ENCODE measurements at regions not wholly inside any gene's neighbourhood (a gene's known extent, or its start where the extent isn't known, plus 50 kb on each side); places are given as distances from the start of the nearest gene placed in this dataset.

DNA sequence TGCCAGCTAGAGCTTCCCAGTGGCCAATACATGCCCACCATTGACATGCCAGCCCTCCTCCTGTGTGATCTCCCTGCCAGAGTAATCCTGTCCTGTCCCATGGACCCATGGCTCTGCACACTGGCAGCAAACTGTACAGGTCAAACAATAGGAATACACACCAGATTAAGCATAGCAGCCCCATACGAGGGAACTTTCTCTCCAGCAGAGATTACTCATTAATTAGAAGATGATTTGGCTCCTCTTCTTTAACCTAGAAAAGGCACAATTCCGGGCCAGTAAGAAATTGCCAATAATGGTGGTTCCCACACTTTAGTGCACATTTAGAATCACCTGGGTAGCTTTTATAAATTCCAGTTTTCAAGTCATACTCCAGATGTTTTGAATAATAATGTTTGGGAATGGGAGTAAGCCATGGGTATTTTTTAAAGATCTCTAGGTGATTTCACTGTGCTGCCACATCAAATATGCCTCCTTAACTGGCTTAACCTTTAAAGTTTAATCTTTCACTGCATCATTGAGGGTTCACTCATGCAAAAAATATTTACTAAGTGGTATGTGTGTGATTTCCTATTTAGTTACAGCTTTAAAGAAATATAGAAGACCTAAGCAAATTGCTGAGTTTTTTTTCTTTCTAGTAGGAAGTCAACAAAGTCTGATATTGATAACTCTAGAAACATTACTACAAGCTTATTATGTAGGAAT lies 277.6 kb upstream of the NWD2 start (continued):
- TF ChIP-seq TOE1 (IDR thresholded peaks at IDR 0.05; ENCODE audit: borderline replicate concordance) (no peak), TOE1 (CRISPR knock-in tag; IDR thresholded peaks at IDR 0.05; ENCODE audit: borderline replicate concordance, low read depth) (no peak), IRF2 (CRISPR knock-in tag; IDR thresholded peaks at IDR 0.05) (no peak), ZNF830 (CRISPR knock-in tag; IDR thresholded peaks at IDR 0.05) (no peak), KLF16 (IDR thresholded peaks at IDR 0.05) (no peak), TBP (optimal IDR thresholded peaks at IDR 0.05; ENCODE audit: low read depth, low read length) (no peak), ZNF121 (CRISPR knock-in tag; conservative IDR thresholded peaks at IDR 0.05) (no peak)

GRCh38 chr4:36979533-36979932 lies 265.0 kb upstream of the NWD2 start:
- no peaks in the 10 kb centered on the region for H3K36me3 ChIP-seq (ENCODE audit: control insufficient read depth, insufficient read depth, low read length)
- DNase-seq (ENCODE audit: extremely low read depth in 1 of 4, low spot score in 3 of 4) (no peak), FAIRE-seq (no peak), ATAC-seq (no peak)
- in situ Hi-C loops (cut with MboI) (no loop called here), intact Hi-C loops (cut with micrococcal nuclease) (no loop called here)
- 7% methylated on average over 1 of the region's 1 CpG for WGBS (ENCODE audit: insufficient coverage, low coverage, missing lambda C conversion rate)
- POLR2A ChIA-PET: interaction anchor here (0.5 kb wide), 1 partner anchor 1582 kb away, joined by 3 read pairs; no protein-coding TSS in a partner anchor
- H2AFZ ChIP-seq (ENCODE audit: low read depth, low read length): no peak overlapping the region
- H3K4me3 ChIP-seq: no peak overlapping the region
- no peaks in the 10 kb centered on the region for H3K9me1 ChIP-seq (ENCODE audit: control insufficient read depth, insufficient read depth, low read length)
- no peak overlapping the region for H3K4me2 ChIP-seq (ENCODE audit: insufficient read depth, low read length)
- no peaks in the 10 kb centered on the region for H3K27me3 ChIP-seq (ENCODE audit: control insufficient read depth in 2 of 2, insufficient read depth in 2 of 2, low read length in 2 of 2)
- no peak overlapping the region for H3K27ac ChIP-seq (ENCODE audit: extremely low read depth, low read depth, low read length)
- H3K9ac ChIP-seq (ENCODE audit: insufficient read depth in 1 of 2, low read depth in 2 of 2, low read length in 2 of 2): no peak overlapping the region
- no peaks in the 10 kb centered on the region for H4K20me1 ChIP-seq (replicated peaks; ENCODE audit: control insufficient read depth, insufficient read depth, low read length)
- no TSS peak for BruUV-seq (replicated peaks)
- TF ChIP-seq HEY1 (CRISPR knock-in tag; IDR thresholded peaks at IDR 0.05; ENCODE audit: borderline replicate concordance) (no peak), ZNF165 (CRISPR knock-in tag; IDR thresholded peaks at IDR 0.05; ENCODE audit: borderline replicate concordance) (no peak), POLR3A (IDR thresholded peaks at IDR 0.05; ENCODE audit: borderline replicate concordance, extremely low read depth, insufficient read depth, insufficient read length) (no peak)
- TF ChIP-seq, protein P1, sequence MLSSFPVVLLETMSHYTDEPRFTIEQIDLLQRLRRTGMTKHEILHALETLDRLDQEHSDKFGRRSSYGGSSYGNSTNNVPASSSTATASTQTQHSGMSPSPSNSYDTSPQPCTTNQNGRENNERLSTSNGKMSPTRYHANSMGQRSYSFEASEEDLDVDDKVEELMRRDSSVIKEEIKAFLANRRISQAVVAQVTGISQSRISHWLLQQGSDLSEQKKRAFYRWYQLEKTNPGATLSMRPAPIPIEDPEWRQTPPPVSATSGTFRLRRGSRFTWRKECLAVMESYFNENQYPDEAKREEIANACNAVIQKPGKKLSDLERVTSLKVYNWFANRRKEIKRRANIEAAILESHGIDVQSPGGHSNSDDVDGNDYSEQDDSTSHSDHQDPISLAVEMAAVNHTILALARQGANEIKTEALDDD (IDR thresholded peaks at IDR 0.05): no peak
- H3K4me1 ChIP-seq (replicated peaks in 1 of 2; ENCODE audit: control insufficient read depth in 2 of 2, insufficient read depth in 2 of 2, low read length in 2 of 2): no peaks in the 10 kb centered on the region
- no peaks in the 10 kb centered on the region for H3K79me2 ChIP-seq (ENCODE audit: control insufficient read depth, insufficient read depth, low read length)
- CTCF ChIA-PET (ENCODE audit: low intra/inter-chr PET ratio): no interaction called here
- no peaks in the 10 kb centered on the region for H3K9me3 ChIP-seq (replicated peaks; ENCODE audit: control insufficient read depth, insufficient read depth, low read depth, low read length)
